ENCODE measurements at regions not wholly inside any gene's neighbourhood (a gene's known extent, or its start where the extent isn't known, plus 50 kb on each side); places are given as distances from the start of the nearest gene placed in this dataset.

GRCh38 chr3:30945291-30945690 lies 50.8 kb upstream of the GADL1 start:
- no peak for DNase-seq (ENCODE audit: low read depth, low spot score)

GRCh38 chr3:30948426-30948825 lies 54.0 kb upstream of the GADL1 start:
- no peak for DNase-seq (ENCODE audit: low read depth, low spot score)

GRCh38 chr3:30951826-30952225 lies 57.4 kb upstream of the GADL1 start:
- no peak for DNase-seq (ENCODE audit: low read depth, low spot score)

GRCh38 chr3:30952786-30953185 lies 58.3 kb upstream of the GADL1 start:
- DNase-seq (ENCODE audit: low read depth, low spot score), result no peak

GRCh38 chr3:30954426-30954825 lies 60.0 kb upstream of the GADL1 start:
- DNase-seq (ENCODE audit: low read depth, low spot score), result no peak

- DNase-seq (ENCODE audit: low read depth, low spot score), result no peak
These were observed 67.6 kb upstream of the GADL1 start for GRCh38 chr3:30962084-30962483.

- no peak for DNase-seq (ENCODE audit: low read depth, low spot score)
These were observed 68.0 kb upstream of the GADL1 start for GRCh38 chr3:30962493-30962892.

GRCh38 chr3:30963223-30963722 lies 68.8 kb upstream of the GADL1 start:
- no peak for DNase-seq (ENCODE audit: low read depth, low spot score)

- no peak for DNase-seq (ENCODE audit: low read depth, low spot score)
These were observed 70.2 kb upstream of the GADL1 start for GRCh38 chr3:30964612-30965011.

- no peak for DNase-seq (ENCODE audit: low read depth, low spot score)
These were observed 72.4 kb upstream of the GADL1 start for GRCh38 chr3:30966896-30967295.

GRCh38 chr3:30970183-30970582 lies 75.7 kb upstream of the GADL1 start:
- no peak for DNase-seq (ENCODE audit: low read depth, low spot score)

GRCh38 chr3:30972449-30972848 lies 78.0 kb upstream of the GADL1 start:
- no peak for DNase-seq (ENCODE audit: low read depth, low spot score)

GRCh38 chr3:30974071-30974470 lies 79.6 kb upstream of the GADL1 start:
- no peak for DNase-seq (ENCODE audit: low read depth, low spot score)

- DNase-seq (ENCODE audit: low read depth, low spot score), result no peak
These were observed 83.1 kb upstream of the GADL1 start for GRCh38 chr3:30977592-30977991.

- DNase-seq (ENCODE audit: low read depth, low spot score), result no peak
These were observed 86.5 kb upstream of the GADL1 start for GRCh38 chr3:30980993-30981392.

- no peak for DNase-seq (ENCODE audit: low read depth, low spot score)
These were observed 88.1 kb upstream of the GADL1 start for GRCh38 chr3:30982416-30983075.

GRCh38 chr3:30984855-30985749 lies 90.6 kb upstream of the GADL1 start:
- DNase-seq (ENCODE audit: low read depth, low spot score), result no peak

GRCh38 chr3:30986551-30986950 lies 92.1 kb upstream of the GADL1 start:
- DNase-seq (ENCODE audit: low read depth, low spot score), result no peak

GRCh38 chr3:30988769-30989168 lies 94.3 kb upstream of the GADL1 start:
- DNase-seq (ENCODE audit: low read depth, low spot score), result no peak

GRCh38 chr3:30989276-30990030 lies 95.0 kb upstream of the GADL1 start:
- no peak for DNase-seq (ENCODE audit: low read depth, low spot score)

- peak; percentile 52 for DNase-seq (ENCODE audit: low read depth, low spot score)
These were observed 102.0 kb upstream of the GADL1 start for GRCh38 chr3:30996467-30996866.

GRCh38 chr3:31002730-31003129 lies 108.3 kb upstream of the GADL1 start:
- no peak for DNase-seq (ENCODE audit: low read depth, low spot score)
